ENCODE measurements at regions not wholly inside any gene's neighbourhood (a gene's known extent, or its start where the extent isn't known, plus 50 kb on each side); places are given as distances from the start of the nearest gene placed in this dataset.

- Histone ChIP-seq H3K4me1 (no peaks in the 10 kb centered on the region), H3K4me3 (no peak overlapping the region), H3K27ac (no peak overlapping the region), H3K9me3 (no peaks in the 10 kb centered on the region), H3K36me3 (no peaks in the 10 kb centered on the region), H3K27me3 (no peaks in the 10 kb centered on the region)
- DNase-seq (ENCODE audit: low spot score in 2 of 2) = no peak
- no peak for TF ChIP-seq POLR2A (IDR thresholded peaks at IDR 0.05)
- TF ChIP-seq, protein P1, sequence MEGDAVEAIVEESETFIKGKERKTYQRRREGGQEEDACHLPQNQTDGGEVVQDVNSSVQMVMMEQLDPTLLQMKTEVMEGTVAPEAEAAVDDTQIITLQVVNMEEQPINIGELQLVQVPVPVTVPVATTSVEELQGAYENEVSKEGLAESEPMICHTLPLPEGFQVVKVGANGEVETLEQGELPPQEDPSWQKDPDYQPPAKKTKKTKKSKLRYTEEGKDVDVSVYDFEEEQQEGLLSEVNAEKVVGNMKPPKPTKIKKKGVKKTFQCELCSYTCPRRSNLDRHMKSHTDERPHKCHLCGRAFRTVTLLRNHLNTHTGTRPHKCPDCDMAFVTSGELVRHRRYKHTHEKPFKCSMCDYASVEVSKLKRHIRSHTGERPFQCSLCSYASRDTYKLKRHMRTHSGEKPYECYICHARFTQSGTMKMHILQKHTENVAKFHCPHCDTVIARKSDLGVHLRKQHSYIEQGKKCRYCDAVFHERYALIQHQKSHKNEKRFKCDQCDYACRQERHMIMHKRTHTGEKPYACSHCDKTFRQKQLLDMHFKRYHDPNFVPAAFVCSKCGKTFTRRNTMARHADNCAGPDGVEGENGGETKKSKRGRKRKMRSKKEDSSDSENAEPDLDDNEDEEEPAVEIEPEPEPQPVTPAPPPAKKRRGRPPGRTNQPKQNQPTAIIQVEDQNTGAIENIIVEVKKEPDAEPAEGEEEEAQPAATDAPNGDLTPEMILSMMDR (IDR thresholded peaks at IDR 0.05) = no peak
- no peak for TF ChIP-seq POLR2AphosphoS5 (IDR thresholded peaks at IDR 0.05)
- intact Hi-C loops (cut with DNase I; ENCODE audit: low total_unique reads) = no loop called here
These were observed 148.3 kb upstream of the ALKAL2 start for GRCh38 chr2:436205-436604.

GRCh38 chr2:434625-435024, 146.7 kb upstream of the ALKAL2 start:
- Histone ChIP-seq H3K27ac (no peak overlapping the region), H3K9me3 (no peaks in the 10 kb centered on the region), H3K4me1 (no peaks in the 10 kb centered on the region), H3K36me3 (no peaks in the 10 kb centered on the region), H3K4me3 (no peak overlapping the region), H3K27me3 (no peaks in the 10 kb centered on the region)
- no peak for DNase-seq (ENCODE audit: low spot score in 2 of 2)
- TF ChIP-seq, protein P1 (IDR thresholded peaks at IDR 0.05) = no peak
- no peak for TF ChIP-seq POLR2AphosphoS5 (IDR thresholded peaks at IDR 0.05)
- no peak for TF ChIP-seq POLR2A (IDR thresholded peaks at IDR 0.05)
- intact Hi-C loops (cut with DNase I; ENCODE audit: low total_unique reads) = no loop called here

- no peak for DNase-seq (ENCODE audit: low spot score in 2 of 2)
- Histone ChIP-seq H3K27ac (no peak overlapping the region), H3K9me3 (no peaks in the 10 kb centered on the region), H3K4me1 (no peaks in the 10 kb centered on the region), H3K36me3 (no peaks in the 10 kb centered on the region), H3K27me3 (no peaks in the 10 kb centered on the region), H3K4me3 (no peak overlapping the region)
- intact Hi-C loops (cut with DNase I; ENCODE audit: low total_unique reads) = no loop called here
- TF ChIP-seq, protein P1 (IDR thresholded peaks at IDR 0.05) = no peak
- TF ChIP-seq POLR2A (IDR thresholded peaks at IDR 0.05) (no peak), POLR2AphosphoS5 (IDR thresholded peaks at IDR 0.05) (no peak)
These were observed 145.3 kb upstream of the ALKAL2 start for GRCh38 chr2:433216-433615.

- no peak overlapping the region for H3K27ac ChIP-seq
These were observed 142.6 kb upstream of the ALKAL2 start for GRCh38 chr2:430291-431040.

More at GRCh38 chr2:430291-431040, 142.6 kb upstream of the ALKAL2 start:
- H3K36me3 ChIP-seq = no peaks in the 10 kb centered on the region
- no peaks in the 10 kb centered on the region for H3K27me3 ChIP-seq
- H3K4me1 ChIP-seq = no peaks in the 10 kb centered on the region
- TF ChIP-seq POLR2AphosphoS5 (IDR thresholded peaks at IDR 0.05) = no peak
- TF ChIP-seq POLR2A (IDR thresholded peaks at IDR 0.05) = no peak
- TF ChIP-seq, protein P1 (IDR thresholded peaks at IDR 0.05) = no peak
- intact Hi-C loops (cut with DNase I; ENCODE audit: low total_unique reads) = no loop called here
- H3K4me3 ChIP-seq = no peak overlapping the region
- DNase-seq (ENCODE audit: low spot score in 2 of 2) = no peak
- H3K9me3 ChIP-seq = no peaks in the 10 kb centered on the region
